ENCODE measurements at regions not wholly inside any gene's neighbourhood (a gene's known extent, or its start where the extent isn't known, plus 50 kb on each side); places are given as distances from the start of the nearest gene placed in this dataset.

DNA sequence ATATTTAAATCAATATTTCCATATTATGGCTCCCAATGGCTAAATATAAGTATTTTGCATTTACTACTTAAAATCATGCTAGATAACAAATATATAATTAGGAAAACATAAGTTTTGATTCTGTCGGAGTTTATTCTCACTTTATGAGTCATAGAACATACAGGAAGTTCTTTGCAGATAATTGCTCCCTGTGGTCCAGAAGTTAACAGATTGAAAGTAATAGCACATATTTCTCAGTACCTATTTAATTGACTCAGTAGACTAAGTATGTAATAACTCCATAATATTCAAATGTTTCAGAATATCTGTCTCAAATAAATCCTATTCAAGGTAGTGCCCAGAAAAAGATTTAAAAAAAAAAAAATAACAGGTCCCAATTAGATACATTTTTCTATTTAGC is 806.0 kb upstream of the ATXN7L3B start:
- Histone ChIP-seq H3K27me3 (ENCODE audit: insufficient read depth, low read depth, low read length) (no peaks in the 10 kb centered on the region), H3K4me2 (ENCODE audit: low read length) (no peak overlapping the region), H3K9me3 (ENCODE audit: low read length) (no peaks in the 10 kb centered on the region), H3K9me2 (ENCODE audit: insufficient read depth, low read length) (no peaks in the 10 kb centered on the region), H3K27ac (ENCODE audit: low read length) (no peak overlapping the region), H3K9ac (ENCODE audit: low read length) (no peak overlapping the region), H3K79me2 (replicated peaks; ENCODE audit: insufficient read depth, low read length) (no peaks in the 10 kb centered on the region), H2AFZ (ENCODE audit: low read depth, low read length) (no peak overlapping the region), H3K36me3 (ENCODE audit: insufficient read depth, low read length) (no peaks in the 10 kb centered on the region), H3F3A (ENCODE audit: insufficient read depth, low read length, poor library complexity, severe bottlenecking) (no peaks in the 10 kb centered on the region), H4K20me1 (ENCODE audit: insufficient read depth) (no peaks in the 10 kb centered on the region), H3K4me3 (ENCODE audit: low read length) (no peak overlapping the region)
- TF ChIP-seq TAF1 (IDR thresholded peaks at IDR 0.05; ENCODE audit: low read depth) (no peak), RAD21 (conservative IDR thresholded peaks at IDR 0.05) (no peak), POLR2AphosphoS5 (IDR thresholded peaks at IDR 0.05) (no peak), EP300 (conservative IDR thresholded peaks at IDR 0.05; ENCODE audit: poor library complexity, severe bottlenecking) (no peak), MXI1 (conservative IDR thresholded peaks at IDR 0.05; ENCODE audit: poor library complexity, severe bottlenecking) (no peak), SMC3 (conservative IDR thresholded peaks at IDR 0.05; ENCODE audit: poor library complexity) (no peak), EZH2 (IDR thresholded peaks at IDR 0.05; ENCODE audit: borderline replicate concordance, insufficient read depth, low read length, poor library complexity, severe bottlenecking) (no peak)
- TF ChIP-seq, protein P1, sequence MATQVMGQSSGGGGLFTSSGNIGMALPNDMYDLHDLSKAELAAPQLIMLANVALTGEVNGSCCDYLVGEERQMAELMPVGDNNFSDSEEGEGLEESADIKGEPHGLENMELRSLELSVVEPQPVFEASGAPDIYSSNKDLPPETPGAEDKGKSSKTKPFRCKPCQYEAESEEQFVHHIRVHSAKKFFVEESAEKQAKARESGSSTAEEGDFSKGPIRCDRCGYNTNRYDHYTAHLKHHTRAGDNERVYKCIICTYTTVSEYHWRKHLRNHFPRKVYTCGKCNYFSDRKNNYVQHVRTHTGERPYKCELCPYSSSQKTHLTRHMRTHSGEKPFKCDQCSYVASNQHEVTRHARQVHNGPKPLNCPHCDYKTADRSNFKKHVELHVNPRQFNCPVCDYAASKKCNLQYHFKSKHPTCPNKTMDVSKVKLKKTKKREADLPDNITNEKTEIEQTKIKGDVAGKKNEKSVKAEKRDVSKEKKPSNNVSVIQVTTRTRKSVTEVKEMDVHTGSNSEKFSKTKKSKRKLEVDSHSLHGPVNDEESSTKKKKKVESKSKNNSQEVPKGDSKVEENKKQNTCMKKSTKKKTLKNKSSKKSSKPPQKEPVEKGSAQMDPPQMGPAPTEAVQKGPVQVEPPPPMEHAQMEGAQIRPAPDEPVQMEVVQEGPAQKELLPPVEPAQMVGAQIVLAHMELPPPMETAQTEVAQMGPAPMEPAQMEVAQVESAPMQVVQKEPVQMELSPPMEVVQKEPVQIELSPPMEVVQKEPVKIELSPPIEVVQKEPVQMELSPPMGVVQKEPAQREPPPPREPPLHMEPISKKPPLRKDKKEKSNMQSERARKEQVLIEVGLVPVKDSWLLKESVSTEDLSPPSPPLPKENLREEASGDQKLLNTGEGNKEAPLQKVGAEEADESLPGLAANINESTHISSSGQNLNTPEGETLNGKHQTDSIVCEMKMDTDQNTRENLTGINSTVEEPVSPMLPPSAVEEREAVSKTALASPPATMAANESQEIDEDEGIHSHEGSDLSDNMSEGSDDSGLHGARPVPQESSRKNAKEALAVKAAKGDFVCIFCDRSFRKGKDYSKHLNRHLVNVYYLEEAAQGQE (IDR thresholded peaks at IDR 0.05; ENCODE audit: borderline replicate concordance) = no peak
- TF ChIP-seq, protein P2, sequence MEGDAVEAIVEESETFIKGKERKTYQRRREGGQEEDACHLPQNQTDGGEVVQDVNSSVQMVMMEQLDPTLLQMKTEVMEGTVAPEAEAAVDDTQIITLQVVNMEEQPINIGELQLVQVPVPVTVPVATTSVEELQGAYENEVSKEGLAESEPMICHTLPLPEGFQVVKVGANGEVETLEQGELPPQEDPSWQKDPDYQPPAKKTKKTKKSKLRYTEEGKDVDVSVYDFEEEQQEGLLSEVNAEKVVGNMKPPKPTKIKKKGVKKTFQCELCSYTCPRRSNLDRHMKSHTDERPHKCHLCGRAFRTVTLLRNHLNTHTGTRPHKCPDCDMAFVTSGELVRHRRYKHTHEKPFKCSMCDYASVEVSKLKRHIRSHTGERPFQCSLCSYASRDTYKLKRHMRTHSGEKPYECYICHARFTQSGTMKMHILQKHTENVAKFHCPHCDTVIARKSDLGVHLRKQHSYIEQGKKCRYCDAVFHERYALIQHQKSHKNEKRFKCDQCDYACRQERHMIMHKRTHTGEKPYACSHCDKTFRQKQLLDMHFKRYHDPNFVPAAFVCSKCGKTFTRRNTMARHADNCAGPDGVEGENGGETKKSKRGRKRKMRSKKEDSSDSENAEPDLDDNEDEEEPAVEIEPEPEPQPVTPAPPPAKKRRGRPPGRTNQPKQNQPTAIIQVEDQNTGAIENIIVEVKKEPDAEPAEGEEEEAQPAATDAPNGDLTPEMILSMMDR (IDR thresholded peaks at IDR 0.05; ENCODE audit: poor library complexity, severe bottlenecking) = no peak

DNA sequence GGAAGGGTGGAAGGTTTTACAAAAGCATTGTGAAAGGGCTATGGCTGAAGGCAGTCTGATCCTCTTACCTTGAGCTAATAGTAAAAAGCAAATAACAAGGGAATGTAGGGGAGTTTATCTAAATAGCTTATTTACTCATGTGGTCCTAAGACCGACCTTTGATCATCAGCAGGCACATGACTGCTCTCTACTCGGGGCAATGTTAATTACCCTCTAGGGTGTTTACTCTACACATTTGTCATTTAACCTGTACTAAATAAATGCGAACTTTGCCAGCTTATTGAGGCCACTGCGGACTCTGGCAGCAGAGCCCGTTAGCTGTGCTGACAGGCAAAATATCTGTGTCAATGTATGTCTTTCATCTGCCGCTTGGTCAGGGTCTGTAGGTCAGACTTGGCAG is 768.3 kb upstream of the ATXN7L3B start:
- no peaks in the 10 kb centered on the region for H3F3A ChIP-seq (ENCODE audit: insufficient read depth, low read length, poor library complexity, severe bottlenecking)
- H3K27me3 ChIP-seq (ENCODE audit: insufficient read depth, low read depth, low read length) = no peaks in the 10 kb centered on the region
- H3K79me2 ChIP-seq (replicated peaks; ENCODE audit: insufficient read depth, low read length) = no peaks in the 10 kb centered on the region
- H3K9me3 ChIP-seq (ENCODE audit: low read length) = no peaks in the 10 kb centered on the region
- H3K9ac ChIP-seq (ENCODE audit: low read length) = no peak overlapping the region
- H3K27ac ChIP-seq (ENCODE audit: low read length) = no peak overlapping the region
- no peaks in the 10 kb centered on the region for H3K36me3 ChIP-seq (ENCODE audit: insufficient read depth, low read length)
- no peak overlapping the region for H3K4me2 ChIP-seq (ENCODE audit: low read length)
- TF ChIP-seq POLR2AphosphoS5 (IDR thresholded peaks at IDR 0.05) (no peak), RAD21 (conservative IDR thresholded peaks at IDR 0.05) (no peak)
- TF ChIP-seq, protein P1 (IDR thresholded peaks at IDR 0.05; ENCODE audit: borderline replicate concordance) = no peak
- H3K9me2 ChIP-seq (ENCODE audit: insufficient read depth, low read length) = no peaks in the 10 kb centered on the region
- H2AFZ ChIP-seq (ENCODE audit: low read depth, low read length) = no peak overlapping the region
- H3K4me3 ChIP-seq (ENCODE audit: low read length) = no peak overlapping the region
- no peaks in the 10 kb centered on the region for H4K20me1 ChIP-seq (ENCODE audit: insufficient read depth)

All from neural cell (in vitro differentiated cells).